ENCODE measurements at regions not wholly inside any gene's neighbourhood (a gene's known extent, or its start where the extent isn't known, plus 50 kb on each side); places are given as distances from the start of the nearest gene placed in this dataset.

DNA sequence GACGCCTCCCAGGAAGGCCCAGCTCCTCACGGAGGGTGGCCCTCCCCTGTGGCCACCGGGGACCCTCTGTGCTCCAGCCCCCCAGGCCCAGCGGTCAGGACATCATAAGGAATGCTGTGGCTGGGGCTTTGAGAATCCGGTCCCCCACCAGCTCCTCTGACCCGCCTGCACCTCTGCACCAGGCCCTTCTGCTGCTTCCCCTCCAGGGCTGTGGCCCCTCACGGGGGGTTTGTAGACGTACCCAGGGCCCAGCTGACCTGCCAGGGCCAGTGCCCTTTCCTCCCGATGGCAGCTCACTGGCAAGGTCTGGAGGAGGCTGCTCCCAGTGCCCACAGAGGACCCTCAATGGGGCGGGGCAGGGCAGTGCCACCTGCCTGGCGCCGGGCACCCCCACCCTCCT lies 103.9 kb upstream of the TTC34 start:
- CTCF ChIA-PET (ENCODE audit: partially characterized antibody), result interaction anchor here (1.2 kb wide), 1 partner anchor 34 kb away, joined by 3 read pairs; no protein-coding TSS in a partner anchor
- peaks cover 79 to 100% of the 10 kb centered on the region in 2 experiments for H3K9me3 ChIP-seq (ENCODE audit: insufficient read depth in 2 of 2, low read depth in 1 of 2, low read length in 1 of 2)
- TF ChIP-seq ATF3 (IDR thresholded peaks at IDR 0.05; ENCODE audit: insufficient read depth, low read depth, low read length) (no peak), GTF2F1 (IDR thresholded peaks at IDR 0.05; ENCODE audit: borderline replicate concordance, low read depth, low read length) (no peak), ATF2 (IDR thresholded peaks at IDR 0.05; ENCODE audit: low read length) (no peak), POLR2A (IDR thresholded peaks at IDR 0.05; ENCODE audit: control extremely low read depth in 1 of 2, low read depth in 2 of 2, low read length in 2 of 2) (no peak), SIRT6 (IDR thresholded peaks at IDR 0.05; ENCODE audit: low read length) (no peak), HDAC6 (IDR thresholded peaks at IDR 0.05; ENCODE audit: low read depth, low read length) (no peak), TEAD4 (IDR thresholded peaks at IDR 0.05; ENCODE audit: low read depth, low read length) (no peak)
- TF ChIP-seq, protein P1, sequence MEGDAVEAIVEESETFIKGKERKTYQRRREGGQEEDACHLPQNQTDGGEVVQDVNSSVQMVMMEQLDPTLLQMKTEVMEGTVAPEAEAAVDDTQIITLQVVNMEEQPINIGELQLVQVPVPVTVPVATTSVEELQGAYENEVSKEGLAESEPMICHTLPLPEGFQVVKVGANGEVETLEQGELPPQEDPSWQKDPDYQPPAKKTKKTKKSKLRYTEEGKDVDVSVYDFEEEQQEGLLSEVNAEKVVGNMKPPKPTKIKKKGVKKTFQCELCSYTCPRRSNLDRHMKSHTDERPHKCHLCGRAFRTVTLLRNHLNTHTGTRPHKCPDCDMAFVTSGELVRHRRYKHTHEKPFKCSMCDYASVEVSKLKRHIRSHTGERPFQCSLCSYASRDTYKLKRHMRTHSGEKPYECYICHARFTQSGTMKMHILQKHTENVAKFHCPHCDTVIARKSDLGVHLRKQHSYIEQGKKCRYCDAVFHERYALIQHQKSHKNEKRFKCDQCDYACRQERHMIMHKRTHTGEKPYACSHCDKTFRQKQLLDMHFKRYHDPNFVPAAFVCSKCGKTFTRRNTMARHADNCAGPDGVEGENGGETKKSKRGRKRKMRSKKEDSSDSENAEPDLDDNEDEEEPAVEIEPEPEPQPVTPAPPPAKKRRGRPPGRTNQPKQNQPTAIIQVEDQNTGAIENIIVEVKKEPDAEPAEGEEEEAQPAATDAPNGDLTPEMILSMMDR (IDR thresholded peaks at IDR 0.05; ENCODE audit: control extremely low read depth in 1 of 3, insufficient read depth in 1 of 3, low read depth in 1 of 3, low read length in 3 of 3), result no peak
- TF ChIP-seq, protein P2, sequence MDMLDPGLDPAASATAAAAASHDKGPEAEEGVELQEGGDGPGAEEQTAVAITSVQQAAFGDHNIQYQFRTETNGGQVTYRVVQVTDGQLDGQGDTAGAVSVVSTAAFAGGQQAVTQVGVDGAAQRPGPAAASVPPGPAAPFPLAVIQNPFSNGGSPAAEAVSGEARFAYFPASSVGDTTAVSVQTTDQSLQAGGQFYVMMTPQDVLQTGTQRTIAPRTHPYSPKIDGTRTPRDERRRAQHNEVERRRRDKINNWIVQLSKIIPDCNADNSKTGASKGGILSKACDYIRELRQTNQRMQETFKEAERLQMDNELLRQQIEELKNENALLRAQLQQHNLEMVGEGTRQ (IDR thresholded peaks at IDR 0.05; ENCODE audit: low read length), result no peak

More for the DNA sequence above, 103.9 kb upstream of the TTC34 start:
- no peak overlapping the region for H2AK5ac ChIP-seq (ENCODE audit: low read depth, low read length)
- H3K4ac ChIP-seq (replicated peaks; ENCODE audit: insufficient read length, low read depth, low read length), result no peak overlapping the region
- no peak overlapping the region for H3K27ac ChIP-seq (ENCODE audit: low read depth, low read length)
- no peaks in the 10 kb centered on the region for H3K79me1 ChIP-seq (ENCODE audit: low read depth, low read length)
- no peak overlapping the region for H3K23ac ChIP-seq (ENCODE audit: insufficient read length)
- H3K9ac ChIP-seq (replicated peaks in 1 of 4; ENCODE audit: extremely low read depth in 1 of 4, low read depth in 3 of 4, low read length in 3 of 4), result no peak overlapping the region
- no peaks in the 10 kb centered on the region for H3K79me2 ChIP-seq (ENCODE audit: control insufficient read depth in 1 of 2, insufficient read depth in 2 of 2, low read length in 2 of 2)
- no peak overlapping the region for H4K8ac ChIP-seq (ENCODE audit: extremely low read depth, insufficient read depth, low read length)
- no peak overlapping the region for H2BK12ac ChIP-seq (ENCODE audit: low read depth, low read length)
- no peak overlapping the region for H2BK5ac ChIP-seq (ENCODE audit: low read depth, low read length)
- FAIRE-seq, result no peak
- no peak overlapping the region for H3K18ac ChIP-seq (ENCODE audit: extremely low read depth, low read length)
- POLR2A ChIA-PET (ENCODE audit: partially characterized antibody), result no interaction called here
- H3K23me2 ChIP-seq (ENCODE audit: low read depth, low read length), result no peaks in the 10 kb centered on the region
- H4K20me1 ChIP-seq (replicated peaks in 1 of 2; ENCODE audit: control insufficient read depth in 1 of 2, insufficient read depth in 2 of 2, low read length in 2 of 2), result no peaks in the 10 kb centered on the region
- WGBS, 2 experiments (ENCODE audit: extremely low coverage in 1 of 2, insufficient coverage in 1 of 2, insufficient read length in 1 of 2, insufficient replicate concordance in 2 of 2, low coverage in 1 of 2, low lambda C conversion rate in 2 of 2, missing lambda C conversion rate in 1 of 2), result 81% methylated on average over 11 of the region's 12 CpGs; no CpG with 5 or more reads in 1 of the 2 experiments
- no peak overlapping the region for H4K5ac ChIP-seq (ENCODE audit: insufficient read length, low read depth, low read length)
- H3K4me3 ChIP-seq (ENCODE audit: extremely low read depth in 1 of 4, insufficient read depth in 2 of 4, low read depth in 3 of 4, low read length in 4 of 4), result no peak overlapping the region
- no peak overlapping the region for H3K4me2 ChIP-seq (ENCODE audit: insufficient read depth in 1 of 2, low read depth in 2 of 2, low read length in 2 of 2)
- no peak overlapping the region for H4K91ac ChIP-seq (replicated peaks; ENCODE audit: insufficient read length, low read length)
- no peak overlapping the region for H3K14ac ChIP-seq (ENCODE audit: insufficient read length)
- no peaks in the 10 kb centered on the region; a peak in 1 of 8 replicates for H3K36me3 ChIP-seq (ENCODE audit: control insufficient read depth in 2 of 4, insufficient read depth in 4 of 4, low read length in 3 of 4)
- H2AFZ ChIP-seq (ENCODE audit: low read length), result no peak overlapping the region
- no peak overlapping the region for H3K56ac ChIP-seq (replicated peaks; ENCODE audit: insufficient read length, low read depth, low read length)
- no peak overlapping the region for H2BK20ac ChIP-seq (ENCODE audit: low read length)
- no peak overlapping the region for H2BK120ac ChIP-seq (replicated peaks; ENCODE audit: low read depth, low read length)
- H3K27me3 ChIP-seq (replicated peaks in 1 of 4; ENCODE audit: control insufficient read depth in 3 of 4, extremely low read depth in 1 of 4, insufficient read depth in 3 of 4, low read length in 3 of 4), result no peaks in the 10 kb centered on the region
- H2BK15ac ChIP-seq (ENCODE audit: low read length), result no peak overlapping the region
- DNase-seq (ENCODE audit: low read depth in 1 of 2, low spot score in 2 of 2), result no peak
- no peaks in the 10 kb centered on the region for H3K4me1 ChIP-seq (replicated peaks in 1 of 4; ENCODE audit: control insufficient read depth in 3 of 4, insufficient read depth in 4 of 4, low read length in 3 of 4)
